MG63 (cell line): ENCODE measurements at regions not wholly inside any gene's neighbourhood (a gene's known extent, or its start where the extent isn't known, plus 50 kb on each side); places are given as distances from the start of the nearest gene placed in this dataset.
A peak's percentile ranks its signal among the peaks of the same experiment; 100 is the strongest.
"Not testable (repeated sequence)": the region's sequence is repeated elsewhere in the genome, so short reads cannot be mapped to it uniquely, and the experiment has no call there.

Experiments used
- DNase-seq: peaks from one replicate; pipeline ENCODE4 v3.0.0-alpha.2; 2020
- H3K27me3 ChIP-seq: fragments of 250-450 bp; sonication (Bioruptor Pico); 2 replicates; pipeline ENCODE4 v1.5.1; 2020; ENCODE audit warnings: mild to moderate bottlenecking, moderate library complexity
- H3K36me3 ChIP-seq: fragments of 250-450 bp; sonication (Bioruptor Pico); 2 replicates; pipeline ENCODE4 v1.5.1; 2020; ENCODE audit warnings: mild to moderate bottlenecking, moderate library complexity
- H3K4me3 ChIP-seq: fragments of 250-450 bp; sonication (Bioruptor Pico); 2 replicates; pipeline ENCODE4 v1.5.1; 2020; ENCODE audit warnings: mild to moderate bottlenecking, moderate library complexity
- H3K9me3 ChIP-seq: fragments of 250-450 bp; sonication (Bioruptor Pico); 2 replicates; pipeline ENCODE4 v1.5.1; 2020; ENCODE audit warnings: mild to moderate bottlenecking, moderate library complexity

GRCh38 chr1:125064029-125064428 lies 3879.3 kb downstream of the SRGAP2C start:
- DNase-seq, H3K4me3 ChIP-seq, H3K27me3 ChIP-seq, H3K36me3 ChIP-seq, H3K9me3 ChIP-seq: not testable (repeated sequence)

- DNase-seq, result no peak
- Histone ChIP-seq H3K9me3 (no peaks in the 10 kb centered on the region), H3K36me3 (no peaks in the 10 kb centered on the region), H3K4me3 (no peak overlapping the region), H3K27me3 (no peaks in the 10 kb centered on the region)
These were observed 3879.7 kb downstream of the SRGAP2C start for GRCh38 chr1:125064481-125064880.

- Histone ChIP-seq H3K36me3 (no peaks in the 10 kb centered on the region), H3K27me3 (no peaks in the 10 kb centered on the region), H3K9me3 (peaks cover 3% of the 10 kb centered on the region), H3K4me3 (no peak overlapping the region)
- DNase-seq, result no peak
These were observed 3880.5 kb downstream of the SRGAP2C start for GRCh38 chr1:125065092-125065820.

- no peak overlapping the region for H3K4me3 ChIP-seq
- DNase-seq, result no peak
- peaks cover 7% of the 10 kb centered on the region for H3K9me3 ChIP-seq
- no peaks in the 10 kb centered on the region for H3K36me3 ChIP-seq
- H3K27me3 ChIP-seq, result no peaks in the 10 kb centered on the region
These were observed 3881.0 kb downstream of the SRGAP2C start for GRCh38 chr1:125065821-125066180.

DNA sequence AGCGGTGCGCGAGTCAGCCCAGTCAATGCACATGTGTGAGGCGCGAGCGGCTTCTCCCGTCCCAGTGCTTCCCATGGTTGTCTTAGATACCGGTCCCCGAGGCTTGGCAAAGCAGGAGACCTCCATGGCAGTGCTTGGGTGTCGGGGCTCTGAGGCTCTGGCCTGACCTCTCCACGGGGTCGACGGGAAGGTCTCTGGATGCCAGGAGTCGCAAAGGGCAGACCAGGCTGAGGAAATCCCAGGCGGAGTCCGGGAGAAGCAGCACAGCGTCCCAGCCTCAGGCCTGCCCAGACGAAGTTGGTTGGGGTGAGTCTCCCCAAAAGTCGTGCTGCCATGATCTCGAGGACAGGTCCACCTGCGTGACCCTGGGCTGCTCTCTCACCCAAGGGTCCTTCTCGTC lies 3881.6 kb downstream of the SRGAP2C start:
- DNase-seq, result no peak
- Histone ChIP-seq H3K9me3 (peaks cover 10% of the 10 kb centered on the region), H3K36me3 (no peaks in the 10 kb centered on the region), H3K27me3 (no peaks in the 10 kb centered on the region), H3K4me3 (no peak overlapping the region)

GRCh38 chr1:125066849-125067248 lies 3882.1 kb downstream of the SRGAP2C start:
- DNase-seq, H3K27me3 ChIP-seq, H3K4me3 ChIP-seq, H3K36me3 ChIP-seq: not testable (repeated sequence)
- peaks cover 12% of the 10 kb centered on the region for H3K9me3 ChIP-seq

GRCh38 chr1:125080077-125080476 lies 3895.3 kb downstream of the SRGAP2C start:
- peaks cover 22% of the 10 kb centered on the region for H3K9me3 ChIP-seq
- no peaks in the 10 kb centered on the region for H3K36me3 ChIP-seq
- no peak for DNase-seq
- H3K27me3 ChIP-seq, result no peaks in the 10 kb centered on the region
- H3K4me3 ChIP-seq, result no peak overlapping the region

DNA sequence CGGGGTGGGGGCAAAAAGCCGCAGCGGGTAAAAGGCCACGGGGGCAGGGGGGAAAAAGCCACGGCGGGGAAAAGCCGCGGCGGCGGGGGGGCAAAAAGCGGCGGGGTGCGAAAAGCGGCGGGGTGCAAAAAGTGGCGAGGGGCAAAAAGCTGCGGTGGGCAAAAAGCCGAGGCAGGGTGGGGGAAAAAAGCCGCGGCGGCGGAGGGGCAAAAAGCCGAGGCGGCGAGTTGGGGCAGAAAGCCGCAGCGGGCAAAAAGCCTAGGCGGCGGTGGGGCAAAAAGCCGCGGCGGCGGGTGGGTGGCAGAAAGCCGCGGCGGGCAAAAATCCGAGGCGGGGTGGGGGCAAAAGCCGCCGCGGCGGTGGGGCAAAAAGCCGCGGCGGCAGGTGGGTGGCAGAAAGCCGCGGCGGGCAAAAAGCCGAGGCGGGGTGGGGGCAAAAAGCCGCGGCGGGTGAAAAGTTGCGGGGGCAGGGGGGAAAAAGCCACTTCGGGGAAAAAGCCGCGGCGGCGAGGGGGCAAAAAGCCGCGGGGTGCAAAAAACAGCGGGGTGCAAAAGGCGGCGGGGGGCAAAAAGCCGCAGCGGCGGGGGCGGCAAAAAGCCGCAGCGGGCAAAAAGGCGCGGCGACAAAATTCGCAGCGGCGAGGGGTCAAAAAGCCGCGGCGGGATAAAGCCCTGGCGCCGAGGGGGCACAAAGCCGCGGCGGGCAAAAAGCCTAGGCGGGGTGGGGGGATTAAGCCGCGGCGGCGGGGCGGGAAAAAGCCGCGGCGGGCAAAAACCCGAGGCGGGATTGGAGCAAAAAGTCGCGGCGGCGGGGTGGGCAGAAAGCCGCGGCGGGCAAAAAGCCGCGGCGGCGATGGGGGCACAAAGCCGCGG lies 3901.2 kb downstream of the SRGAP2C start:
- Histone ChIP-seq H3K36me3 (no peaks in the 10 kb centered on the region), H3K9me3 (peaks cover 22% of the 10 kb centered on the region), H3K4me3 (peak overlapping the region; percentile 32; the same call in 1 of the 2 replicates), H3K27me3 (no peaks in the 10 kb centered on the region)
- DNase-seq, result no peak

DNA sequence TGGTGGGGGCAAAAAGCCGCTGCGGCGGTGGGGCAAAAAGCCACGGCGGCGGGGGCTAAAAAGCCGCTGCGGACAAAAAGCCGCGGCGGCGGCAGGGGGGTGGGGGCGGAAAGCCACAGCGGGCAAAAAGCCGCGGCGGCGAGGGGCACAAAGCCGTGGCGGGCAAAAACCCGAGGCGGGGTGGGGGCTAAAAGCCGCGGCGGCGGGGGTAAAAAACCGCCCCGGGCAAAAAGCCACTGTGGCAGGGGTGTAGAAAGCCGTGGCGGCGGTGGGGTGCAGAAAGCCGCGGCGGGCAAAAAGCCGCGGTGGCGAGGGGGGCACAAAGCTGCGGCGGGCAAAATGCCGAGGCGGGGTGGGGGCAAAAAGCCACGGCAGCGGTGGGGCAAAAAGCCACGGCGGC lies 3901.8 kb downstream of the SRGAP2C start:
- no peak for DNase-seq

GRCh38 chr1:125087247-125087646 lies 3902.5 kb downstream of the SRGAP2C start:
- Histone ChIP-seq H3K4me3 (peak overlapping the region; percentile 32), H3K36me3 (no peaks in the 10 kb centered on the region), H3K27me3 (no peaks in the 10 kb centered on the region), H3K9me3 (peaks cover 15% of the 10 kb centered on the region)
- DNase-seq, result no peak

More for the DNA sequence above, 3901.8 kb downstream of the SRGAP2C start:
- Histone ChIP-seq H3K36me3 (no peaks in the 10 kb centered on the region), H3K27me3 (no peaks in the 10 kb centered on the region), H3K4me3 (peak overlapping the region; percentile 32), H3K9me3 (peaks cover 17% of the 10 kb centered on the region)

DNA sequence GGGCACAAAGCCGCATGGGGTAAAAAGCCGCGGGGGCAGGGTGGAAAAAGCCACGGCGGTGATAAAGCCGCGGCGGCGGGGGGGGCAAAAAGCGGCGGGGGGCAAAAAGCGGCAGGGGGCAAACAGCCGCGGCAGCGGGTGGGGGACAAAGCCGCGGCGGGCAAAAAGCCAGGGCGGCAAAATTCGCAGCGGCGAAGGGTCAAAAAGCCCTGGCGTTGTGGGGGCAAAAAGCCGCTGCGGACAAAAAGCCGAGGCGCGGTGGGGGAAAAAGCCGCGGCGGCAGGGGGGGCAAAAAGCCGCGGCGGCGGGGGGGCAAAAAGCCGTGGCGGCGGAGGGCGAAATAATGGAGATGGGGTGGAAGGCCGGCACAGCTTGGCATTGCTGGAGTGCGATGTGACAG lies 3902.9 kb downstream of the SRGAP2C start:
- peaks cover 12% of the 10 kb centered on the region for H3K9me3 ChIP-seq
- DNase-seq, result no peak
- no peaks in the 10 kb centered on the region for H3K27me3 ChIP-seq
- no peaks in the 10 kb centered on the region for H3K36me3 ChIP-seq
- no peak overlapping the region for H3K4me3 ChIP-seq

DNA sequence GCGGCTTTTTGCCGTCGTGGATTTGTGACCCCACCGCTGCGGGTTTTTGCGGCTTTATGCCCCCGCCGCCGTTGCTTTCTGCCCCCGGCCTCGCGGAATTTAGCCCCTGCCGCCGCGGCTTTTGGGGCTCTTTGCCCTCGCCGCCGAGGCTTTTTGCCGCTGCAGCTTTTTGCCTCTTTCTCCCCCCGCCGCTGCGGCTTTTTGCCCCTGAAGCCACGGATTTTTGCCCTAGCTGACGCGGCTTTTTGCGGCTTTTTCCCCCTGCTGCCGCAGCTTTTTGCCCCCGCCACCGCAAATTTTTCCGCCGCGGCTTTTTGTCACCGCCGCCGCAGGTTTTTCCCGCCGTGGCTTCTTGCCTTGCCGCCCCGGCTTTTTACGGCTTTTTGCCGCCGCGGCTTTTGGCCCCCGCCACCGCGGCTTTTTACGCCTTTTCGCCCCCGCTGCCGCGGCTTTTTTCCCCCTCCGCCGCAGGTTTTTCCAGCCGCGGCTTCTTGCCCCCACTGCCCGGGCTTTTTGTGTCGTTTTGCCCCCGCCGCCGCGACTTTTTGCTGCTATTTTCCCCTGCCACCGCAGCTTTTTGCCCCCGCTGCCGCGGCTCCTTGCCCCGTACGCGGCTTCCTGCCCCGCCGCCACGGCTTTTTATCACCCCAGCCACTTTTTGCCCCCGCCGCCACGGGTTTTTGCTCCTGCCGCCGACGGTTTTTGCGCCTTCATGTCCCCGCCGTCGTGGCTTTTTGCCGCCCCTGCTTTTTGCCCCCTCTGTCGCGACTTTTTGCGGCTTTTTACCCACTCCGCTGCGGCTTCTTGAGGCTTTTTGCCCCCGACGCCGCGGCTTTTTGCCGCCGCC lies 3933.6 kb downstream of the SRGAP2C start:
- Histone ChIP-seq H3K4me3 (no peak overlapping the region), H3K27me3 (no peaks in the 10 kb centered on the region), H3K36me3 (no peaks in the 10 kb centered on the region), H3K9me3 (no peaks in the 10 kb centered on the region)
- DNase-seq, result no peak

- no peak for DNase-seq
These were observed 3934.3 kb downstream of the SRGAP2C start for GRCh38 chr1:125119024-125119441.

GRCh38 chr1:125119566-125120205 lies 3934.9 kb downstream of the SRGAP2C start:
- not testable (repeated sequence) for H3K36me3 ChIP-seq, H3K27me3 ChIP-seq, H3K4me3 ChIP-seq, DNase-seq, H3K9me3 ChIP-seq

More at GRCh38 chr1:125119024-125119441, 3934.3 kb downstream of the SRGAP2C start:
- no peaks in the 10 kb centered on the region for H3K27me3 ChIP-seq
- H3K9me3 ChIP-seq, result no peaks in the 10 kb centered on the region
- no peak overlapping the region for H3K4me3 ChIP-seq
- no peaks in the 10 kb centered on the region for H3K36me3 ChIP-seq

- not testable (repeated sequence) for H3K9me3 ChIP-seq, H3K4me3 ChIP-seq, H3K27me3 ChIP-seq, DNase-seq, H3K36me3 ChIP-seq
These were observed 3937.8 kb downstream of the SRGAP2C start for GRCh38 chr1:125122579-125122978.
